Kidney (tissue), 13 donors: ENCODE measurements at regions not wholly inside any gene's neighbourhood (a gene's known extent, or its start where the extent isn't known, plus 50 kb on each side); places are given as distances from the start of the nearest gene placed in this dataset.

ENCODE experiments used
- DNase-seq, 5 donors: peaks; one replicate each; pipeline ENCODE4 v3.0.0-alpha.2; 2013 to 2020
- FAIRE-seq: peaks from 2 replicates; lab custom pipeline; 2012; peaks lifted over from hg19 to GRCh38; lab: Jason Lieb, UNC
- H3K27ac ChIP-seq, 2 donors: one replicate each; pipeline ENCODE4 v1.7.0; 2013; ENCODE audit warnings: low read depth in 2 of 2, low read length in 2 of 2, inconsistent platforms in 1 of 2
- H3K27me3 ChIP-seq: one replicate; pipeline ENCODE4 v1.7.1; 2013; ENCODE audit warnings: low read length, inconsistent platforms; ENCODE audit not compliant: control insufficient read depth, insufficient read depth
- H3K36me3 ChIP-seq, 3 donors: one replicate each; pipeline versions ENCODE4 v1.7.0 to v1.7.1; 2013; ENCODE audit warnings: low read length in 3 of 3, control low read depth in 1 of 3, inconsistent platforms in 1 of 3; ENCODE audit not compliant: insufficient read depth in 3 of 3, control insufficient read depth in 2 of 3
- H3K4me1 ChIP-seq, 3 donors: one replicate each; pipeline versions ENCODE4 v1.7.0 to v1.7.1; 2013; ENCODE audit warnings: low read length in 3 of 3, inconsistent platforms in 1 of 3, low read depth in 1 of 3; ENCODE audit not compliant: control insufficient read depth in 2 of 3, insufficient read depth in 2 of 3
- H3K4me3 ChIP-seq, 3 donors: one replicate each; pipeline versions ENCODE4 v1.7.0 to v1.8.1; 2013; ENCODE audit warnings: low read length in 3 of 3, control low read depth in 1 of 3, inconsistent platforms in 1 of 3
- H3K9ac ChIP-seq, 3 donors: one replicate each; pipeline versions ENCODE4 v1.7.0 to v1.7.1; 2013; ENCODE audit warnings: low read length in 3 of 3, control low read depth in 1 of 3, inconsistent platforms in 1 of 3
- H3K9me3 ChIP-seq, 3 donors: one replicate each; pipeline versions ENCODE4 v1.7.0 to v1.7.1; 2013; ENCODE audit warnings: low read length in 3 of 3, control low read depth in 1 of 3, inconsistent platforms in 1 of 3; ENCODE audit not compliant: control insufficient read depth in 2 of 3, insufficient read depth in 1 of 3
- intact Hi-C: fragments of 100-400 bp; cut with DNase I; formaldehyde crosslinking; loops from one replicate; pipeline ENCODE4 v1.11.1; 2022
- TF ChIP-seq, protein P1 (sequence below): IDR thresholded peaks from 3 replicates; pipeline ENCODE4 v1.5.1; 2012; ENCODE audit warnings: mild to moderate bottlenecking, moderate library complexity, borderline replicate concordance; ENCODE audit not compliant: insufficient read depth; ENCODE audit errors: extremely low read depth
- donor health status: control.
- donor health status: control.
- donor health status: control.
- donor health status: control.
- donor health status: control.
- donor health status: DM: yes; HTN: yes; CAD: no.
- donor health status: Normal renal cell carcinoma (clear cell type).

DNA sequence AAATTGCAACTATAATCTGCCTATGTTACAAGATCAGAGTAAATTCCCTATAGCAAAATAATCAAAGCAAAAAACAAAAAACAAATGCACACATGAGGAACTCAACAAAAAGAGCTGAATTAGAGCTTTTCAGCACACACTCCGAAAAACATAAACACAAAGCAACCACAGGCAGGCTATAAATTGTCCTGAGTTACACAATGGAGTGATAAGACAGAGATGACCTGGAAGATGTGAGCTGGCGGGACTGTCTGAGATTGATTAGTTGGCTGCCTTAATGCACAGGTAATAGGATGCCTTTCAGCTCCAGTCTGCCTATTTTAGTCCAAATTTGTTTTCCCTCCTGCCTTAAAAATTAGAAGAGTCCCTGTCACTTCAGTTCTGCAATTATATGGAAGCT is 159.0 kb upstream of the FNDC3A start:
- DNase-seq: no peak
- FAIRE-seq: no peak
- Histone ChIP-seq H3K9me3 (no peaks in the 10 kb centered on the region), H3K4me3 (peak overlapping the region in 1 of 3 donors; percentile 1), H3K9ac (no peak overlapping the region), H3K4me1 (no peaks in the 10 kb centered on the region), H3K27ac (no peak overlapping the region), H3K27me3 (no peaks in the 10 kb centered on the region), H3K36me3 (no peaks in the 10 kb centered on the region)
- TF ChIP-seq, protein P1, sequence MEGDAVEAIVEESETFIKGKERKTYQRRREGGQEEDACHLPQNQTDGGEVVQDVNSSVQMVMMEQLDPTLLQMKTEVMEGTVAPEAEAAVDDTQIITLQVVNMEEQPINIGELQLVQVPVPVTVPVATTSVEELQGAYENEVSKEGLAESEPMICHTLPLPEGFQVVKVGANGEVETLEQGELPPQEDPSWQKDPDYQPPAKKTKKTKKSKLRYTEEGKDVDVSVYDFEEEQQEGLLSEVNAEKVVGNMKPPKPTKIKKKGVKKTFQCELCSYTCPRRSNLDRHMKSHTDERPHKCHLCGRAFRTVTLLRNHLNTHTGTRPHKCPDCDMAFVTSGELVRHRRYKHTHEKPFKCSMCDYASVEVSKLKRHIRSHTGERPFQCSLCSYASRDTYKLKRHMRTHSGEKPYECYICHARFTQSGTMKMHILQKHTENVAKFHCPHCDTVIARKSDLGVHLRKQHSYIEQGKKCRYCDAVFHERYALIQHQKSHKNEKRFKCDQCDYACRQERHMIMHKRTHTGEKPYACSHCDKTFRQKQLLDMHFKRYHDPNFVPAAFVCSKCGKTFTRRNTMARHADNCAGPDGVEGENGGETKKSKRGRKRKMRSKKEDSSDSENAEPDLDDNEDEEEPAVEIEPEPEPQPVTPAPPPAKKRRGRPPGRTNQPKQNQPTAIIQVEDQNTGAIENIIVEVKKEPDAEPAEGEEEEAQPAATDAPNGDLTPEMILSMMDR: no peak
- intact Hi-C loops: no loop called here

DNA sequence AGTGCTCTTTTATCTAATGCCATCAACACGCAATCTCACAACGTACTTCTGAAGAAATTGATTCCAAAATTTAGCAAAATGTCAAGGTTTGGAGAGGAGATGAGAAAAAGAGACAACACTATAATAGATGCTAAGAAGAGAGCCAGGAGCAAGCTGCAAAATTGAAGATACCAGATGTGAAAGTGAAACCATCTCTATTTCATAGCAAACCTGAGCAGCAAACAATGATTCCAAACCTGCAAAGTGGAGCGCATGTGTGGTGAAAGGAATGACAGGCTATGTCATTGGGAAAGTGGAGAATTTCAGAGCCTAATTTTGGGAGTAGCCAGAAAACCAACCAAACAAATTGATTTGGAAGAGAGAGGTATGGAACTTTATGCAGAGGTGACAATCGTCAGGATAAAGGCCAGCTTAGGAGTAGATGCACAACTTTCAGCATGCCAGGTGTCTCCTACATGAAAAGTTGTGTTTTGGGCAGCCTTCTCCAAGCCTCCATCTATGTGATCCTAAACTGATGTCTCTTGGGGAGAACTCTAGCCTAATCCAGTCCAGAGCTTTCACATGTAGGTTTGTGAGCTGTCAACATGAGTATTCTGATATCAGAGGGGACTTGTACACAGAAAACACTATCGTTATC is 158.4 kb upstream of the FNDC3A start:
- Histone ChIP-seq H3K27me3 (no peaks in the 10 kb centered on the region), H3K4me3 (peak overlapping the region in 1 of 3 donors; percentile 1), H3K9me3 (no peaks in the 10 kb centered on the region), H3K9ac (no peak overlapping the region), H3K36me3 (no peaks in the 10 kb centered on the region), H3K4me1 (no peaks in the 10 kb centered on the region), H3K27ac (no peak overlapping the region)
- intact Hi-C loops: no loop called here
- no peak for FAIRE-seq
- TF ChIP-seq, protein P1: no peak
- no peak for DNase-seq

DNA sequence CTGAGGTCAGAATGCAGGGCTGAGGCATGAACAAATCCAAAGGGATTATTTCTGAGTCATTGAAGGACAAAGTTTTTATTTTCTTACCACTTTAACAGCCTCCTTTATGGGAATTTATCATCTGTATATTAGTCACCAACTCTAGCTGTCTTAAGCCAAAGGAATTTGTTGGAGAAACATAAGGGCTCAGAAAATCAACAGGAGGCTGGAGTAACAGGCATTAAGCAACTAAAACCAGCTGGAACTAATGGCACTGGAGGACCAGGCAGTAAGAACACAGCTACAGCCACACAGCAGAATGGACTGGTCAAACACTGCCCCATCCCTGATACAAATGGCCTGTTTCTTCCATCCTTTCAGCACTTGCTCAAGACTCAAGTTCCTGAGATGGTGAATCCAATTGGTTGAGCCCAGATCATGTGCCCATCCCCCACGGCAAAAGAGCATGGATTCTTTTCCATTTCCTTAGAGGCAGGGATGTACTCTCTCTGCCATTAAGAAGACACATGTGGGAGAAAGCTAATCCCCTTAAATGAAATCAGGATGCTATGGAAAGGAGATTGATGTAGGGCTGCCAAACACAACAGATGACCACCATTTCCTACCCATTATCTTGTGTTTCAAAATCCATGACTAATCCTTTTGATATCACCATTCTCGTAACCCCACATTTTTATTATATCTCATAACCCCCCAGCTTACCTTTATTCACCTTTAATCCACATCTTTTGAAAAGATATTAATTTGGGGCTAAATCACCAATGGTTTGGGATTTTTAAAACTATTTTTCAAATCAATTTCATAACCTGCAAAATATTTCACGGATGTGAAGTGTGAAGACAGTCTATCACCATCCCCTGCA is 157.0 kb upstream of the FNDC3A start:
- no peaks in the 10 kb centered on the region for H3K9me3 ChIP-seq
- no peak overlapping the region for H3K4me3 ChIP-seq
- H3K4me1 ChIP-seq: no peaks in the 10 kb centered on the region
- H3K27me3 ChIP-seq: no peaks in the 10 kb centered on the region
- DNase-seq (no peak), FAIRE-seq (no peak)
- no peaks in the 10 kb centered on the region for H3K36me3 ChIP-seq
- intact Hi-C loops: no loop called here
- no peak overlapping the region for H3K9ac ChIP-seq
- H3K27ac ChIP-seq: no peak overlapping the region
- TF ChIP-seq, protein P1: no peak
